AG08396 (cell line): ENCODE measurements at regions not wholly inside any gene's neighbourhood (a gene's known extent, or its start where the extent isn't known, plus 50 kb on each side); places are given as distances from the start of the nearest gene placed in this dataset.
"Not testable (repeated sequence)": the region's sequence is repeated elsewhere in the genome, so short reads cannot be mapped to it uniquely, and the experiment has no call there.

Source experiments
- DNase-seq: peaks from one replicate; pipeline ENCODE4 v3.0.0; 2012; ENCODE audit warnings: low spot score, mixed read lengths

GRCh38 chr10:5268743-5269142 lies 72.1 kb downstream of the AKR1C4 start:
- no peak for DNase-seq

GRCh38 chr10:5269791-5270190 lies 73.2 kb downstream of the AKR1C4 start:
- no peak for DNase-seq

- DNase-seq, result no peak
These were observed 74.9 kb downstream of the AKR1C4 start for GRCh38 chr10:5271526-5271925.

- no peak for DNase-seq
These were observed 75.6 kb downstream of the AKR1C4 start for GRCh38 chr10:5272065-5272803.

- DNase-seq, result no peak
These were observed 78.2 kb downstream of the AKR1C4 start for GRCh38 chr10:5274795-5275194.

GRCh38 chr10:5281356-5281755 lies 83.4 kb upstream of the UCN3 start:
- DNase-seq, result no peak

- DNase-seq, result no peak
These were observed 82.6 kb upstream of the UCN3 start for GRCh38 chr10:5282137-5282536.

- peak; percentile 51 for DNase-seq
These were observed 81.2 kb upstream of the UCN3 start for GRCh38 chr10:5283305-5284158.

GRCh38 chr10:5284311-5285057 lies 80.3 kb upstream of the UCN3 start:
- DNase-seq, result peak; percentile 27

- DNase-seq, result no peak
These were observed 79.6 kb upstream of the UCN3 start for GRCh38 chr10:5285186-5285585.

- DNase-seq, result no peak
These were observed 76.4 kb upstream of the UCN3 start for GRCh38 chr10:5288359-5288758.

GRCh38 chr10:5289228-5289627 lies 75.5 kb upstream of the UCN3 start:
- DNase-seq, result not testable (repeated sequence)

- DNase-seq, result peak; percentile 66
These were observed 73.1 kb upstream of the UCN3 start for GRCh38 chr10:5291501-5292195.

- DNase-seq, result no peak
These were observed 72.5 kb upstream of the UCN3 start for GRCh38 chr10:5292196-5292735.

GRCh38 chr10:5292970-5293369 lies 71.8 kb upstream of the UCN3 start:
- not testable (repeated sequence) for DNase-seq

GRCh38 chr10:5293691-5294550 lies 70.8 kb upstream of the UCN3 start:
- peak; percentile 46 for DNase-seq

GRCh38 chr10:5297466-5297865 lies 67.3 kb upstream of the UCN3 start:
- DNase-seq, result no peak

- no peak for DNase-seq
These were observed 66.8 kb upstream of the UCN3 start for GRCh38 chr10:5297996-5298395.

- DNase-seq, result no peak
These were observed 64.8 kb upstream of the UCN3 start for GRCh38 chr10:5299950-5300349.

- DNase-seq, result no peak
These were observed 61.3 kb upstream of the UCN3 start for GRCh38 chr10:5303504-5303903.

GRCh38 chr10:5305374-5305773 lies 59.4 kb upstream of the UCN3 start:
- DNase-seq, result no peak
